RWPE1 (cell line): ENCODE measurements at regions not wholly inside any gene's neighbourhood (a gene's known extent, or its start where the extent isn't known, plus 50 kb on each side); places are given as distances from the start of the nearest gene placed in this dataset.
"Not testable (repeated sequence)": the region's sequence is repeated elsewhere in the genome, so short reads cannot be mapped to it uniquely, and the experiment has no call there.

Source experiments
- CTCF ChIA-PET: fragments of 350-600 bp; sonication (Branson Sonifier 250); formaldehyde crosslinking; extraction: SDS; loops from one replicate; lab custom pipeline; 2021; lab: Yijun Ruan, JAX
- POLR2A ChIA-PET: fragments of 400-600 bp; formaldehyde crosslinking; extraction: SDS; loops from one replicate; lab custom pipeline; 2020; ENCODE audit warnings: antibody characterized with exemption; ENCODE audit not compliant: low non-redundant PET; lab: Yijun Ruan, JAX
- DNase-seq: peaks from one replicate; pipeline ENCODE4 v3.0.0; 2012; ENCODE audit warnings: low spot score
- H3K27ac ChIP-seq: fragments of 450-650 bp; 2 replicates; pipeline ENCODE4 v1.5.1; 2017
- CTCF ChIP-seq: fragments of 450-650 bp; conservative IDR thresholded peaks from 2 replicates; pipeline ENCODE4 v1.5.1; 2017; ENCODE audit warnings: low read depth, mild to moderate bottlenecking

GRCh38 chrX:56029691-56030090 is 202.5 kb upstream of the KLF8 start:
- CTCF ChIA-PET, result no interaction called here
- TF ChIP-seq CTCF, result no peak
- POLR2A ChIA-PET, result no interaction called here
- no peak overlapping the region for H3K27ac ChIP-seq
- no peak for DNase-seq

- ChIA-PET CTCF (no interaction called here), POLR2A (no interaction called here)
- no peak overlapping the region for H3K27ac ChIP-seq
- TF ChIP-seq CTCF, result no peak
- no peak for DNase-seq
These were observed 200.7 kb upstream of the KLF8 start for GRCh38 chrX:56031409-56031808.

GRCh38 chrX:56033495-56034180 is 198.5 kb upstream of the KLF8 start:
- ChIA-PET POLR2A (no interaction called here), CTCF (no interaction called here)
- TF ChIP-seq CTCF, result no peak
- DNase-seq, result no peak
- no peak overlapping the region for H3K27ac ChIP-seq

GRCh38 chrX:56052673-56053330 is 179.4 kb upstream of the KLF8 start:
- H3K27ac ChIP-seq, POLR2A ChIA-PET, DNase-seq, CTCF ChIA-PET: not testable (repeated sequence)

- ChIA-PET CTCF (no interaction called here), POLR2A (no interaction called here)
- no peak for DNase-seq
- TF ChIP-seq CTCF, result no peak
- no peak overlapping the region for H3K27ac ChIP-seq
These were observed 174.8 kb upstream of the KLF8 start for GRCh38 chrX:56057325-56057724.

- H3K27ac ChIP-seq, result no peak overlapping the region
- CTCF ChIA-PET, result no interaction called here
- TF ChIP-seq CTCF, result no peak
- DNase-seq, result no peak
- POLR2A ChIA-PET, result no interaction called here
These were observed 166.1 kb upstream of the KLF8 start for GRCh38 chrX:56066016-56066415.

- ChIA-PET CTCF (no interaction called here), POLR2A (no interaction called here)
- H3K27ac ChIP-seq, result no peak overlapping the region
- no peak for TF ChIP-seq CTCF
- DNase-seq, result no peak
These were observed 163.8 kb upstream of the KLF8 start for GRCh38 chrX:56068274-56068758.
